NCI-H1417 treated with DMSO at 0.1 percent for 48 hours (cell line): ENCODE measurements at regions not wholly inside any gene's neighbourhood (a gene's known extent, or its start where the extent isn't known, plus 50 kb on each side); places are given as distances from the start of the nearest gene placed in this dataset.

Experiments
- DNase-seq: peaks from one replicate; lab custom pipeline; 2025; lab: John Stamatoyannopoulos, UW

DNA sequence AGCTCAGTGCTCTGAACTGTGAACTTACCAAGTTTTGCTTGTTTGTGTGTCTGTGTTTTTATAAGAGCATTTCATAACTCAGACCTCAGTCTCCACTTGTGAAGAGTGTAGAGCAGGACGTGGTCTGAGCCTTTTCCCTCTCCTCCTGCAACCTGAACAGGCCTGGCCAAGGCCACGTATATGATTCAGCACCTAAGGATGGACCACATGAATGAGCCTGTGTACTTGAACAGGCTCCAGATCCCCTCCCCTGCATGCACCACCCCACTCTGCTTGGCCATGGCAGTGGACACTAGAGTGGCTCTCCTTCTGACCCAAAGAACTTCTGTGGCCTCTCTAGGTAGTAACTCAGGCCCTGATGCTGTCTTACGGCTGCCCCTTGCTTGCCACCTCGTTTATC, 125.9 kb upstream of the FSTL4 start:
- DNase-seq = no peak

- DNase-seq = no peak
Measured at GRCh38 chr5:133736512-133736911, 124.2 kb upstream of the FSTL4 start.

DNA sequence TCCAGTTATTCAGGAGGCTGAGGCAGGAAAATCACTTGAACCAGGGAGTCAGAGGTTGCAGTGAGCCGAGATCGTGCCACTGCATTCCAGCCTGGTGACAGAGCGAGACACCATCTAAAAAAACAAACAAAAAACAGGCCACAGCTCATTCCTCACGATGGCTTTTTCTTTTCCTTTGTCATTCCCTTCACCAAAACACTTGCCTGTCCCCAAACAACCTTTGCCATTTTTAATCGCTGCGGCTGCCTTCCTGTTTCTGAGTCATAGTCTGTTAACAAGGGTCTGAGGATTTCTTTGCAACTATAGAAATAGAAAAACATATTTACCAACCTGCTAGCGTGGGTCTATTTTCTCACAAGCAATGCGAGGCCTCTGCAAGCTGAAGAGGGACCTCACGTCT, 123.0 kb upstream of the FSTL4 start:
- DNase-seq = no peak

GRCh38 chr5:133734916-133735315, 122.6 kb upstream of the FSTL4 start:
- DNase-seq = no peak

GRCh38 chr5:133732536-133732935, 120.2 kb upstream of the FSTL4 start:
- no peak for DNase-seq

DNA sequence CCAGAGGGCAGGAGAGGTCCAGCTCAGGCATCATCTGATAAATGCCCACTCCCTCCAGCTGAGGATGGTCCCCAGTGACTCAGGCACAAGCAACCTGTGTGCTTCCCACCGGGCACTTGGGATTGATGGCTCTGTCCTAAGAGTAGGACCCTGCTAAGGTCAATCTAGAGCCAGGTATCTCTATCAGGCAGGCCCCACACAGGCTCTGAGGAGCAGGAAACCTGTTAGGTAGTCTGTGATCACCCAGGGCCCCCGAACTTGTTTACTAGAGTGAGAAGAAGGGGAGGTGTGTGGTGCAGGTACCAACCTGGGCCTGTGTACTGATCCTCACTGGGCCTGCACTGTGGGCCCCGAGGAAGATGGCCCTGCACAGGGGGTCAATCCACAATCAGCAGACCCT, 119.6 kb upstream of the FSTL4 start:
- no peak for DNase-seq

DNA sequence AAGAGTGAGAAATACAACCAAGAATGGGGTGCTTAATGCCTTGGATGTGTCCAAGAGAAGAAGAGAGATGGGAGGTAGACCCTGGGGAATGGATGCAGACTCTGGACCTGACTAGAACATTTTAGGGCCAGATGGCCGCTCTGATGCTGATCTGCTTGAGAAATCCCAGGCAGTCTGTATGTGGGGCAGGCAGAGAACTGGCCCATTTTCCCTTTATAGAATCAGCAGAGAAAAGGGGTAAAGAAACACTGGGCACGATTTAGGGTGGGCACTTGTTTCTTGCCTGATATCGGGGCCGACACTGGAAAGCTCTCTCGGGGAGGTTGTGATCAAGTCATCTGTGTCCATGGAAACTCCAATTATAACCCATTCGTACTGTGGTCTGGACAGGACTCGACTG, 118.5 kb upstream of the FSTL4 start:
- no peak for DNase-seq

DNA sequence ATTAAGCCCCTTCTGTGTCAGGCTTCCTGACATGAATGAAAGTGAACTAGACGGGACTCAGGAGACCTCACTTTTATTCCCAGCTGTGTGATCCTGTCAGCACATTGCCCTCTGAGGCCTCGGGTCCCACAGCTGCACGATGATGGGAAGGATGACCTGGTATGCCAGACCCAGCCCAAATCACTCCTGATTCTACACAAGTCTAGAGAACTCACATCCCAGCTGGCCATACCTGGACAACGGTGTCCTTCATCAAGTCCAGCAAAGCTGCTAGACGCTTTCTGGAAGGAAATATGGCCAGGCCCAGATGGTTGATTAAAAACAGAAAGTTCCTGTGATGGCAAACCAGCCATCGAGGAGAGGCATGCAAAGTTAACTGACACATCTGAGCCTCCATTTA, 118.0 kb upstream of the FSTL4 start:
- no peak for DNase-seq

GRCh38 chr5:133729800-133730199, 117.5 kb upstream of the FSTL4 start:
- no peak for DNase-seq

GRCh38 chr5:133728475-133728874, 116.1 kb upstream of the FSTL4 start:
- no peak for DNase-seq

GRCh38 chr5:133727636-133728035, 115.3 kb upstream of the FSTL4 start:
- DNase-seq = no peak

DNA sequence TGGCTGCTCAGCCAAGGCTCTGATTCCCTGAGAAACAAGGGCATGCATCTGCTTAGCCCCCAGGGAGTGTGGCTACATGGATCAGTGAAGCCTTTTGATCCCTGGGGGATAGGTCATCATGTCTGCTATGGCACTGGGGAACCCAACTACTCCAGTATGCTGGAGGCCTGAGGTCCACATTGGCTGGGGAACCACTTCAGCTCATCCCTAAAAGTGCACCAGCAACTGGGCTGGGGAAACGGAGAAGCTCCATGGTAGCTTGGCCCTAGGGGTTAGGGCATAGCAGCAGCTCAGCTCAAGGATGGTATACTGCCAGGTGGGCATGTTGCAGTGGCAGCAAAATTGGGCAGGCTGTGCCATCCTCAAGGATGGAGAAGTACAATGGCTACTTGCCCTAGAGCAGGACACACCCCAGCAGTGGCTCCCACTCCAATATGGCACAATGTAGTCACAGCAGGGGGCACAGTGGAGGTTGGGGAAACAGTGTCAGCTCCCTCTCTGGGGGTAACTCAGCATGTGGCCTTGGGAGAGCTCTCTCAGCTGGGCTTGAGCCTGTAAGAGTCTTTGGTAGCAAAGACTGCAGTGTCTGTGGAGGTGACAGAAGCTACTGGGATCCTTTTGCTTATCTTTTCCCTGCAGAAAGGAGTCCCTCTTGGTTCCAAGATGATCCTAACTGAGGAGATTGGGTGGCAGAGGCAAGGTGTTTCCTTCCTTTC, 111.5 kb upstream of the FSTL4 start:
- no peak for DNase-seq

- DNase-seq = no peak
Measured at GRCh38 chr5:133723126-133723525, 110.8 kb upstream of the FSTL4 start.

- no peak for DNase-seq
Measured at GRCh38 chr5:133721365-133721764, 109.0 kb upstream of the FSTL4 start.

DNA sequence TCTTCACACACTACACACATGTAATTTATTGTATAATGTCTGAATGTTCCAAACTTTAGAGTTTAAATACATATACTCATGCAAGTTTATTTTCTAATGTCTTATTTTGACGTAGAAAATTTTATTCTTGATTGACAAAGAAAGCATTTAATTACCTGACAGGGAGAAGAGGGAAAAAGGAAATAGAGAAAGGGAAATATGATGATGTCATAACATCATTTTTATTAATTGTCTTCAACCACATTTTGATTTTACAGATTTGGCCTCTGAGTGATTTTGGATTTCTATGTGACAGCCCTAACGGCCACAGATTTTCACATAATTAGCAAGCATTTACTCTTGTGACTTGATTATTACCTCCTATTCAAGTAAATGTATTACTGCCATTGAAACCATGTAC, 106.1 kb upstream of the FSTL4 start:
- DNase-seq = no peak

GRCh38 chr5:133716532-133717183, 104.3 kb upstream of the FSTL4 start:
- no peak for DNase-seq

DNA sequence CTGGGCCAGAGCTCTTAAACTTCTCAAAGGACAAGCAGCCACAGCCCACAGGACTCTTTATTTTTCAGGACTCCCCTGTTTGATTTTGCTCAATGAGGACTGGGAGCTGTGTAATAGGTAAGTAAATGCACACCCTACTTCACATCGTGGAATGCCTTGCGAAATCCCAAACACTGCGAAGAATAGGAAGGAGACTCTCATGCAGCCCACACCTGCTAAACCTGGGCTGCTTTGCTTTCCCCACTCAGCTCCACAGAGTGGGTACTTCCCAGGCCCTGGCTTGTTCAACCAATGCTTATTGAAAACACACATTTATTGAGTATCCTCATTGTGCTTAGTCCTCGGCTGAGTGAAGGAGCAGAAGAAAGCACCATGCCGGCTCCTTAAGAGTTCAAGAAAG, 103.3 kb upstream of the FSTL4 start:
- no peak for DNase-seq

- DNase-seq = no peak
Measured at GRCh38 chr5:133715216-133715615, 102.9 kb upstream of the FSTL4 start.

GRCh38 chr5:133714161-133714915, 102.0 kb upstream of the FSTL4 start:
- DNase-seq = no peak

GRCh38 chr5:133713751-133714150, 101.4 kb upstream of the FSTL4 start:
- no peak for DNase-seq

DNA sequence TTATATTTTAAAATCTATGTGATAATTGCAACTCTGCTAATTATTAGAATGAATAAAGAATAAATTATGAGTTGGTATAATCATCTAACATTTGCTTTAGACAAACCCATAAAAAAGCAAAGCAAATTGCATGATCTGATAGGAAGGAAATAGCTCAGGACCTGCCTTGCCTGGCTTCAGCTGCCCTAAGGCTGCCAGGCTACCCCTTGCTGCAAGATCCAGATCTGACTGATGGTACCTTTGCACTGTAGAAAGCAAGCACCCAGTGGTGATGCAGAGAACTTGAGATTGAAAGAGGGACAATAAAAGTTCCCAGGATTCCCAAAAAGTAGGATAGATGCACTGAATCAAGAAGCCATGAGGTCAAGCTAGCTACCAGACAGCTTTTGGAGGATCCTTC, 100.9 kb upstream of the FSTL4 start:
- DNase-seq = no peak

- no peak for DNase-seq
Measured at GRCh38 chr5:133712562-133712961, 100.2 kb upstream of the FSTL4 start.

DNA sequence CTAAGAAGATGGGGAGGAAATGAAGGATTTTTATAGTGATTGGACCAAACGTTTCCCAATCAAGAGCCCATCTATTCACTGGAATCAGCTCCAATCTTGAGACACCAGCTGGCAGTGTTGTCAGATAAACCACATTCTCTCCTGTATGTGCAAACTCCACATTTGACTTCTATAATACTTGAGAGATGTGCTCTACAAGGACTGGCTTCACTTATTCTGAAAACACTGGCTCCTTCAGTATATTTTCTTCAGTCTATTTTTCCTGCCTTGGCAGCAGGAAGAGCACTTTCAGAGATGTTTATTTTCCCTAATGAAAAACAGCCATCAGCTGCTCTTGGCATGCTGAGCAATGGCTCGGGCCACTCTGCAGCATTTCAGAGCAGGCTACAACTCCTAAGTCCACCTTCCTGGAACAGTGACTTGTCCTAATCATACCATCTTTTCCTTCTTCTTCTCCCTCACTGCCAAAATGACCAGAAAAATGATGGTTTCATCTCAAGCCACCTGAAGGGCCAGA, 96.9 kb upstream of the FSTL4 start:
- no peak for DNase-seq
